Right ventricle myocardium superior (tissue), 1 donor: ENCODE measurements at regions not wholly inside any gene's neighbourhood (a gene's known extent, or its start where the extent isn't known, plus 50 kb on each side); places are given as distances from the start of the nearest gene placed in this dataset.

ENCODE experiments used
- ATAC-seq: fragments of 200-7000 bp; cut with Tn5 transposase; one replicate; pipeline ENCODE4 v1.9.1; 2020; ENCODE audit warnings: mild to moderate bottlenecking; ENCODE audit not compliant: poor library complexity
- DNase-seq: peaks from one replicate; pipeline ENCODE4 v3.0.0-alpha.2; 2020
- intact Hi-C: fragments of 100-400 bp; cut with DNase I; formaldehyde crosslinking; loops from one replicate; pipeline ENCODE4 v1.11.2; 2022
- donor health status: DM: no; HTN: yes; CAD: no; lungs with severe emphysema.

- DNase-seq (no peak), ATAC-seq (no peak)
- intact Hi-C loops = no loop called here
These were observed 160.2 kb downstream of the CYYR1 start for GRCh38 chr21:26412885-26413284.

- no peak for DNase-seq
- no peak for ATAC-seq
- intact Hi-C loops = no loop called here
These were observed 163.4 kb downstream of the CYYR1 start for GRCh38 chr21:26409735-26410134.

GRCh38 chr21:26408511-26408910 lies 164.6 kb downstream of the CYYR1 start:
- DNase-seq (no peak), ATAC-seq (no peak)
- intact Hi-C loops = no loop called here

- intact Hi-C loops = no loop called here
- DNase-seq (no peak), ATAC-seq (no peak)
These were observed 166.6 kb downstream of the CYYR1 start for GRCh38 chr21:26406526-26406925.

DNA sequence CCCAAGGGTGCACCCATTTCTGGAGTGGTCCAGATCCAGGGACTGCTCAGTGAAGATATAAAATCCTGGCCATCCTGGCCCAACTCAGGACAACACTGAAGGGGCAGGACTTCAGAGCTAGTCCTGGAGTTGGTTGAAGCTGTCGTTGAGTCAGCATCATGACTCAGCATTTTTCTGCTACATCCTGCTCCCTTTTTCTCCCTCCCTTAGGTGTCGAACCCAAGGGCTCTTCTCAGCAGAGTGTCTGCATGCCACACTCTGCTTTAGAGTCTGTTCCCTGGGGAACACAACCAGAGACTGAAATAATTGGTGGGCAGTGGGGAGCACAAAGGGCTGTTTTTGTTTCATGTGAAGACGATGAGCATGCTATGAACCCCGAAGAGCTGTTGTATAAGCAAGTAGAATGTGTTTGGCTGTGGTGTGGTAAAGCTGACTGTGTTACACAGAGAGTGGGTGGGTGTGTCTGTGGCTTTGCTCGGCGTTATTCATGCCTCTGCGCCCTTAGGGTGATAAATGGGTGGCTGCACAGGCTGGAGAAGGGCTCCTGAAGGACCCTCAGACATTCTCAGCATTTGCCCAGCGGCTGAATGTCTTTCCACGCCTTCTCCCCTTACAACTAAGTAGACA lies 167.2 kb downstream of the CYYR1 start:
- intact Hi-C loops = no loop called here
- DNase-seq = no peak
- ATAC-seq = no peak

DNA sequence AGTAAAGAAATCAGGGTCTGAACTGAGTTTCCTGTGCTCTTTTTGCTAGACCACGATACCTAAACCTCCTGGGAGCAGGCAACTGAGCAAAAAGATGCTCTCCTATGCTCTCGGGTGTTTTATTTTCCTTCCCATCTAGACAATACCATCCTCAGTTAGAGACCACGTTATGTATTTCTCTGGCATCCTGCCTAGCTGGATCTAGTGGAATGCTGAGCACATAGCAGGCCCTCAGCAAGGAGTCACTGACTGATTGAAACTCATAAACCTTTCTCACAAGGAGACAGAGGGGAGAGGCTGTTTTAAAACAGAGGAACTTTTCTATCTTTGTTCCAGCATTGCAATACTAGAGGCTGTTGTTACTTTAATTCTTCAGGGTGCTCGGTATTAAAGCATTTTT lies 168.0 kb downstream of the CYYR1 start:
- DNase-seq (no peak), ATAC-seq (no peak)
- intact Hi-C loops = no loop called here

- ATAC-seq (no peak), DNase-seq (no peak)
- intact Hi-C loops = no loop called here
These were observed 168.8 kb downstream of the CYYR1 start for GRCh38 chr21:26404288-26404687.

GRCh38 chr21:26403321-26403720 lies 169.8 kb downstream of the CYYR1 start:
- ATAC-seq (no peak), DNase-seq (no peak)
- intact Hi-C loops = no loop called here

GRCh38 chr21:26397545-26397944 lies 175.5 kb downstream of the CYYR1 start:
- ATAC-seq (no peak), DNase-seq (no peak)
- intact Hi-C loops = no loop called here

- no peak for ATAC-seq
- intact Hi-C loops = no loop called here
- DNase-seq = no peak
These were observed 178.7 kb downstream of the CYYR1 start for GRCh38 chr21:26394341-26394740.

GRCh38 chr21:26391166-26391565 lies 181.9 kb downstream of the CYYR1 start:
- DNase-seq (no peak), ATAC-seq (no peak)
- intact Hi-C loops = no loop called here

GRCh38 chr21:26389971-26390641 lies 183.0 kb downstream of the CYYR1 start:
- no peak for ATAC-seq

DNA sequence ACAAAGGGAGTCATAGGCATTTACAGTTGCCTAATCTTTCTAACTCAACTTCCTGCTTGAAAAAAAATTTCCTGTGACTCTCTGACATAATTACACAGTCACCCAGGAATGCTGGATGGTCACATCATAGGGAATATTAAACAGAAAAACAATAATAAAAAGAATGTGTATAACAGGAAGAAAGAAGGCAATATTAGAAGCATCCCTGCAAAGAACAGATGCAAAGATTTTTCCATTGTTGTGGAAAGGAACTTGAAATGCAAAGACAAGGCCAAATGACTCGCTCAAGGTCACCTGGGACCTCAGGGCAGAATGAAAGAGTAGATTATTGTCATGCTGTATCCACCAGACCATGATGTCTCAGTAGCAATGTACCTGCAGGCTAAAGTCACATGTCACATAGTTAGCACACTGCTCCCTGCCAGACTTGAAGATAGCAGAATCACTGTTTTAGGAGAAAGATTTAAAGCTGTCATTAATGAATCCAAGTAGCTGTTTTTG lies 184.3 kb downstream of the CYYR1 start:
- ATAC-seq (no peak), DNase-seq (no peak)
- intact Hi-C loops = no loop called here

More at GRCh38 chr21:26389971-26390641, 183.0 kb downstream of the CYYR1 start:
- no peak for DNase-seq
- intact Hi-C loops = no loop called here

- intact Hi-C loops = no loop called here
- no peak for ATAC-seq
These were observed 187.4 kb downstream of the CYYR1 start for GRCh38 chr21:26385721-26386120.

GRCh38 chr21:26379561-26379960 lies 193.5 kb downstream of the CYYR1 start:
- ATAC-seq (no peak), DNase-seq (no peak)
- intact Hi-C loops = no loop called here

More at GRCh38 chr21:26385721-26386120, 187.4 kb downstream of the CYYR1 start:
- no peak for DNase-seq

GRCh38 chr21:26377111-26377694 lies 195.9 kb downstream of the CYYR1 start:
- no peak for ATAC-seq
- no peak for DNase-seq
- intact Hi-C loops = no loop called here

- DNase-seq = no peak
- ATAC-seq = no peak
- intact Hi-C loops = no loop called here
These were observed 198.3 kb downstream of the CYYR1 start for GRCh38 chr21:26374817-26375216.

- ATAC-seq = no peak
- no peak for DNase-seq
- intact Hi-C loops = no loop called here
These were observed 198.2 kb upstream of the APP start for GRCh38 chr21:26368591-26369320.

- intact Hi-C loops = no loop called here
- ATAC-seq = no peak
- no peak for DNase-seq
These were observed 196.2 kb upstream of the APP start for GRCh38 chr21:26366781-26367180.

DNA sequence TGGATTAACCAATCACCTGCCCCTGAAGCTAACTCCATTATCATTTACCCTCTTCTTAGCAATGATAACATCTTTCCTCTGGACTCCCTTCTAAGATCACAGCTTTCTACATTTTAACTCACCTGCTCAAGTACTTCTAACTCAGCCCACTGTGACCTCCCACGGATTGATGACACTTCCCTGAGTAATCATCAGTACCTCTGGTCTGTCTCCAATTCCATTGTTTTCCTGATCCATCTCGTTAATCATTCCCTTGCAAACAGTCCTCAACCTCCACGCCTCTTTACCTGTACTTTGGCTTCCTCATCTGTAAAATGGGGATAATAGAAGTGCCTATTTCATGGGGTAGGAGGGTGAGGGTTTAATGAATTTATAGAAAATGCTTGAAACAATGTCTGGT lies 195.3 kb upstream of the APP start:
- ATAC-seq (no peak), DNase-seq (no peak)
- intact Hi-C loops = no loop called here
